ENCODE measurements at regions not wholly inside any gene's neighbourhood (a gene's known extent, or its start where the extent isn't known, plus 50 kb on each side); places are given as distances from the start of the nearest gene placed in this dataset.

GRCh38 chr15:37246856-37247255 lies 146.5 kb upstream of the MEIS2 start:
- peaks cover 19% of the 10 kb centered on the region for H3K4me1 ChIP-seq
- no peaks in the 10 kb centered on the region; the same call in 1 of the 2 replicates for H3K9me3 ChIP-seq
- H3K27me3 ChIP-seq, result no peaks in the 10 kb centered on the region
- H3K36me3 ChIP-seq, result no peaks in the 10 kb centered on the region
- no peak overlapping the region for H3K4me3 ChIP-seq (ENCODE audit: low read depth, low read length)
- no peak for DNase-seq
- TF ChIP-seq CTCF (IDR thresholded peaks at IDR 0.05; ENCODE audit: low read depth, low read length), result no peak

GRCh38 chr15:37249249-37249648 lies 148.9 kb upstream of the MEIS2 start:
- no peaks in the 10 kb centered on the region; the same call in 1 of the 2 replicates for H3K9me3 ChIP-seq
- no peak for DNase-seq
- TF ChIP-seq CTCF (IDR thresholded peaks at IDR 0.05; ENCODE audit: low read depth, low read length), result no peak
- no peak overlapping the region for H3K4me3 ChIP-seq (ENCODE audit: low read depth, low read length)
- H3K36me3 ChIP-seq, result no peaks in the 10 kb centered on the region
- H3K27me3 ChIP-seq, result no peaks in the 10 kb centered on the region
- peaks cover 12% of the 10 kb centered on the region for H3K4me1 ChIP-seq

DNA sequence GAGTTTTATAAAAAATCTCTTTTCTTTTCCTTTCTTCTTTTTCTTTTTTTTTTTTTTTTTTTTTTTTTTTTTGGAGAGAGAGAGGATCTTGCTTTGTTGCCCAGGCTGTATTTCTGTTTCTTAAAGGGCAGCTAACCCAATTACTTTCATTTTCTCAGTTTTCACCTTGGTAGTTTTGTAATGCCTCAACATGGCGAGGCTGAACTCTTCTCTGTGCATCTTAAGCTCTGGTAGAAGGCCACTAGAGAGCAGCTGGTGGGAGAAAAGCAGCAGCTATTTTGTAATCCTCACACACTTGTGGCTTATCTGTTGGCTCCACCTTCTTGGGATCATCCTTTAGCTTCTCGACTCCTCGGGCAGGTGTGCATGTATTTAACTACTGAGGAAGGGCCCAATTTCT lies 152.2 kb upstream of the MEIS2 start:
- Histone ChIP-seq H3K27me3 (no peaks in the 10 kb centered on the region), H3K36me3 (no peaks in the 10 kb centered on the region), H3K4me3 (ENCODE audit: low read depth, low read length) (no peak overlapping the region), H3K4me1 (0 out of 2 replicates have a peak, but pooled peaks cover 2% of the 10 kb centered on the region), H3K9me3 (no peaks in the 10 kb centered on the region; the same call in 1 of the 2 replicates)
- no peak for DNase-seq
- TF ChIP-seq CTCF (IDR thresholded peaks at IDR 0.05; ENCODE audit: low read depth, low read length), result no peak

GRCh38 chr15:37253877-37254276 lies 153.5 kb upstream of the MEIS2 start:
- no peak for TF ChIP-seq CTCF (IDR thresholded peaks at IDR 0.05; ENCODE audit: low read depth, low read length)
- Histone ChIP-seq H3K36me3 (no peaks in the 10 kb centered on the region), H3K4me3 (ENCODE audit: low read depth, low read length) (no peak overlapping the region), H3K9me3 (no peaks in the 10 kb centered on the region; the same call in 1 of the 2 replicates), H3K4me1 (0 out of 2 replicates have a peak, but pooled peaks cover 2% of the 10 kb centered on the region), H3K27me3 (no peaks in the 10 kb centered on the region)
- DNase-seq, result no peak

- TF ChIP-seq CTCF (IDR thresholded peaks at IDR 0.05; ENCODE audit: low read depth, low read length), result no peak
- no peaks in the 10 kb centered on the region for H3K27me3 ChIP-seq
- H3K36me3 ChIP-seq, result no peaks in the 10 kb centered on the region
- H3K9me3 ChIP-seq, result no peaks in the 10 kb centered on the region
- no peak overlapping the region for H3K4me3 ChIP-seq (ENCODE audit: low read depth, low read length)
- H3K4me1 ChIP-seq, result peaks cover 9% of the 10 kb centered on the region; the same call in 1 of the 2 replicates
- DNase-seq, result no peak
Observed at GRCh38 chr15:37260255-37260654, 159.9 kb upstream of the MEIS2 start.

- H3K9me3 ChIP-seq, result no peaks in the 10 kb centered on the region
- H3K36me3 ChIP-seq, result no peaks in the 10 kb centered on the region
- DNase-seq, result no peak
- TF ChIP-seq CTCF (IDR thresholded peaks at IDR 0.05; ENCODE audit: low read depth, low read length), result no peak
- no peaks in the 10 kb centered on the region for H3K27me3 ChIP-seq
- H3K4me1 ChIP-seq, result peaks cover 9% of the 10 kb centered on the region; the same call in 1 of the 2 replicates
- no peak overlapping the region for H3K4me3 ChIP-seq (ENCODE audit: low read depth, low read length)
Observed at GRCh38 chr15:37261685-37262084, 161.3 kb upstream of the MEIS2 start.
